GM23338 (cell line): ENCODE measurements at regions not wholly inside any gene's neighbourhood (a gene's known extent, or its start where the extent isn't known, plus 50 kb on each side); places are given as distances from the start of the nearest gene placed in this dataset.

Source experiments
- ATAC-seq: fragments of 200-7000 bp; cut with Tn5 transposase; 3 replicates; pipeline ENCODE4 v1.9.1; 2020
- DNase-seq: peaks from one replicate; pipeline ENCODE4 v3.0.0-alpha.2; 2015; ENCODE audit warnings: low spot score
- H2AFZ ChIP-seq: fragments of 200-600 bp; sonication (generic); 2 replicates; pipeline ENCODE4 v1.8.0; 2016; ENCODE audit warnings: antibody characterized with exemption, mild to moderate bottlenecking, moderate library complexity
- H3F3A ChIP-seq: fragments of 200-600 bp; sonication (generic); replicated peaks from 2 replicates; pipeline ENCODE4 v1.8.0; 2017; ENCODE audit warnings: antibody characterized with exemption, mixed run types, low read depth
- H3K27ac ChIP-seq: fragments of 200-600 bp; sonication (generic); 2 replicates; pipeline ENCODE4 v1.6.1; 2016; ENCODE audit warnings: low read depth
- H3K27me3 ChIP-seq: fragments of 200-600 bp; sonication (generic); 2 replicates; pipeline ENCODE4 v1.8.0; 2016; ENCODE audit warnings: mild to moderate bottlenecking, mixed run types, moderate library complexity; ENCODE audit not compliant: insufficient read depth
- H3K36me3 ChIP-seq: fragments of 200-600 bp; sonication (generic); 2 replicates; pipeline ENCODE4 v1.8.0; 2016; ENCODE audit warnings: mild to moderate bottlenecking; ENCODE audit not compliant: insufficient read depth
- H3K4me1 ChIP-seq: fragments of 200-600 bp; sonication (generic); 2 replicates; pipeline ENCODE4 v1.8.0; 2016; ENCODE audit warnings: mild to moderate bottlenecking, moderate library complexity; ENCODE audit not compliant: insufficient read depth
- H3K4me2 ChIP-seq: fragments of 200-600 bp; sonication (generic); 2 replicates; pipeline ENCODE4 v1.7.1; 2017; ENCODE audit warnings: mixed run types
- H3K4me3 ChIP-seq: fragments of 200-600 bp; sonication (generic); 2 replicates; pipeline ENCODE4 v1.6.1; 2016; ENCODE audit warnings: mixed run types
- H3K79me2 ChIP-seq: fragments of 200-600 bp; sonication (generic); replicated peaks from 2 replicates; pipeline ENCODE4 v1.8.0; 2017; ENCODE audit warnings: mild to moderate bottlenecking; ENCODE audit not compliant: insufficient read depth
- H3K9me2 ChIP-seq: fragments of 200-600 bp; sonication (generic); 2 replicates; pipeline ENCODE4 v1.8.0; 2017; ENCODE audit not compliant: insufficient read depth
- H4K20me1 ChIP-seq: fragments of 200-600 bp; sonication (generic); replicated peaks from 2 replicates; pipeline ENCODE4 v1.8.0; 2017; ENCODE audit warnings: mild to moderate bottlenecking; ENCODE audit not compliant: insufficient read depth
- H3K27ac Mint-ChIP-seq: 2 replicates; pipeline ENCODE4 v1.8.0; 2020; ENCODE audit warnings: inconsistent platforms, mild to moderate bottlenecking, moderate library complexity, mixed read lengths
- H3K27me3 Mint-ChIP-seq: 3 replicates; pipeline ENCODE4 v1.8.0; 2022; ENCODE audit warnings: low read depth, mild to moderate bottlenecking, moderate library complexity, mixed read lengths, inconsistent platforms; ENCODE audit not compliant: insufficient read depth, poor library complexity
- H3K36me3 Mint-ChIP-seq: 3 replicates; pipeline ENCODE4 v1.8.0; 2021; ENCODE audit warnings: low read depth, mild to moderate bottlenecking, inconsistent platforms, moderate library complexity, mixed read lengths
- H3K4me1 Mint-ChIP-seq: 3 replicates; pipeline ENCODE4 v1.8.0; 2020; ENCODE audit warnings: mild to moderate bottlenecking, inconsistent platforms, mixed read lengths
- H3K4me3 Mint-ChIP-seq: 3 replicates; pipeline ENCODE4 v1.8.0; 2021; ENCODE audit warnings: moderate library complexity, mild to moderate bottlenecking, inconsistent platforms, mixed read lengths
- H3K9me3 Mint-ChIP-seq: 3 replicates; pipeline ENCODE4 v1.8.0; 2020; ENCODE audit warnings: moderate library complexity, mild to moderate bottlenecking, inconsistent platforms, mixed read lengths
- CREB1 ChIP-seq: fragments of 250-450 bp; sonication (Bioruptor Pico); IDR thresholded peaks from 2 replicates; pipeline ENCODE4 v1.5.0; 2020; ENCODE audit warnings: low read depth, mild to moderate bottlenecking, moderate library complexity
- CTCF ChIP-seq, 2 experiments: fragments of 200-600 bp in 1 of 2; sonication (generic) in 1 of 2; conservative IDR thresholded peaks; 2 replicates each; pipeline versions ENCODE4 v1.5.1 to v1.6.1; 2016 to 2017; ENCODE audit warnings: antibody characterized with exemption in 2 of 2, low read depth in 2 of 2, mild to moderate bottlenecking in 2 of 2, moderate library complexity in 1 of 2
- ETS1 ChIP-seq: IDR thresholded peaks from 2 replicates; pipeline ENCODE4 v1.6.1; 2016; ENCODE audit warnings: antibody characterized with exemption
- EZH2 ChIP-seq: fragments of 200-600 bp; sonication (generic); IDR thresholded peaks from one replicate; pipeline ENCODE4 v1.8.0; 2017; ENCODE audit warnings: antibody characterized with exemption, mild to moderate bottlenecking, low read depth; ENCODE audit not compliant: unreplicated experiment
- NANOG ChIP-seq: IDR thresholded peaks from 2 replicates; pipeline ENCODE4 v1.6.1; 2016; ENCODE audit warnings: antibody characterized with exemption, borderline replicate concordance
- POLR2AphosphoS5 ChIP-seq: IDR thresholded peaks from 2 replicates; pipeline ENCODE4 v1.6.1; 2016; ENCODE audit warnings: antibody characterized with exemption, low read depth
- REST ChIP-seq: IDR thresholded peaks from one replicate; pipeline ENCODE4 v1.6.1; 2018; ENCODE audit warnings: antibody characterized with exemption; ENCODE audit not compliant: unreplicated experiment
- STAT1 ChIP-seq: IDR thresholded peaks from one replicate; pipeline ENCODE4 v1.6.1; 2016; ENCODE audit warnings: antibody characterized with exemption; ENCODE audit not compliant: unreplicated experiment
- ZNF114 ChIP-seq: fragments of 250-450 bp; sonication (Bioruptor Pico); IDR thresholded peaks from 2 replicates; pipeline ENCODE4 v1.5.0; 2020; ENCODE audit warnings: mild to moderate bottlenecking, moderate library complexity
- ZNF331 ChIP-seq: fragments of 250-450 bp; sonication (Bioruptor Pico); IDR thresholded peaks from 2 replicates; pipeline ENCODE4 v1.5.0; 2020; ENCODE audit warnings: low read depth, mild to moderate bottlenecking, moderate library complexity

GRCh38 chr5:106459541-106459940 is 1211.2 kb downstream of the EFNA5 start:
- no peak overlapping the region for H3K27ac ChIP-seq
- H3F3A ChIP-seq = no peaks in the 10 kb centered on the region
- no peak for ATAC-seq
- no peaks in the 10 kb centered on the region for H3K36me3 ChIP-seq
- H3K9me2 ChIP-seq = no peaks in the 10 kb centered on the region
- H2AFZ ChIP-seq = no peak overlapping the region
- no peaks in the 10 kb centered on the region for H3K4me1 ChIP-seq
- no peak for TF ChIP-seq REST
- no peak for TF ChIP-seq NANOG
- no peak for TF ChIP-seq ZNF331
- TF ChIP-seq EZH2 = no peak
- TF ChIP-seq ETS1 = no peak
- TF ChIP-seq POLR2AphosphoS5 = no peak
- H3K9me3 Mint-ChIP-seq = no peaks in the 10 kb centered on the region
- peaks cover 3% of the 10 kb centered on the region for H3K27me3 Mint-ChIP-seq
- no peak overlapping the region for H3K4me2 ChIP-seq
- H4K20me1 ChIP-seq = no peaks in the 10 kb centered on the region
- H3K4me3 Mint-ChIP-seq = no peak overlapping the region
- DNase-seq = no peak
- H3K79me2 ChIP-seq = no peaks in the 10 kb centered on the region
- no peak overlapping the region for H3K27ac Mint-ChIP-seq
- no peaks in the 10 kb centered on the region for H3K36me3 Mint-ChIP-seq
- H3K4me3 ChIP-seq = no peak overlapping the region
- H3K4me1 Mint-ChIP-seq = peaks cover 6% of the 10 kb centered on the region; the same call in 2 of the 3 replicates
- H3K27me3 ChIP-seq = no peaks in the 10 kb centered on the region

- TF ChIP-seq STAT1 = no peak
- TF ChIP-seq NANOG = 0 out of 2 replicates have a peak, but pooled peaks have one; percentile 29
- no peak for TF ChIP-seq ZNF331
- TF ChIP-seq CREB1 = no peak
- peak; percentile 80 to 88 for TF ChIP-seq CTCF (conservative IDR thresholded peaks at IDR 0.05; ENCODE audit: low read depth in 2 of 2)
- no peak for TF ChIP-seq ZNF114 (CRISPR knock-in tag)
- H4K20me1 ChIP-seq = no peaks in the 10 kb centered on the region
- Mint-ChIP-seq H3K9me3 (no peaks in the 10 kb centered on the region), H3K36me3 (no peaks in the 10 kb centered on the region), H3K4me3 (no peak overlapping the region), H3K4me1 (peaks cover 10% of the 10 kb centered on the region; the same call in 2 of the 3 replicates), H3K27me3 (no peaks in the 10 kb centered on the region), H3K27ac (no peak overlapping the region; the same call in 1 of the 2 replicates)
- H3K27me3 ChIP-seq = no peaks in the 10 kb centered on the region
- no peak overlapping the region for H3K4me3 ChIP-seq
- no peaks in the 10 kb centered on the region for H3K9me2 ChIP-seq
- peak overlapping the region; percentile 72 for H2AFZ ChIP-seq
- H3K36me3 ChIP-seq = no peaks in the 10 kb centered on the region
- peak; percentile 81 for DNase-seq
- H3K4me2 ChIP-seq = no peak overlapping the region
- peak; percentile 92 for ATAC-seq
- H3K4me1 ChIP-seq = no peaks in the 10 kb centered on the region
- H3F3A ChIP-seq = no peaks in the 10 kb centered on the region
- H3K27ac ChIP-seq = no peak overlapping the region
- no peaks in the 10 kb centered on the region for H3K79me2 ChIP-seq
These were observed 1215.9 kb downstream of the EFNA5 start for GRCh38 chr5:106454651-106455415.
